DOHH2 (cell line): ENCODE measurements at regions not wholly inside any gene's neighbourhood (a gene's known extent, or its start where the extent isn't known, plus 50 kb on each side); places are given as distances from the start of the nearest gene placed in this dataset.
"Not testable (repeated sequence)": the region's sequence is repeated elsewhere in the genome, so short reads cannot be mapped to it uniquely, and the experiment has no call there.

Experiments used
- H3F3A ChIP-seq: fragments of 200-600 bp; sonication (generic), shearing (Covaris generic); 2 replicates; pipeline ENCODE4 v1.6.0; 2016; ENCODE audit warnings: antibody characterized with exemption, mild to moderate bottlenecking; ENCODE audit not compliant: control insufficient read depth, insufficient read depth
- H3K27ac ChIP-seq: fragments of 200-600 bp; sonication (generic); 2 replicates; pipeline ENCODE4 v1.5.1; 2014; ENCODE audit warnings: low read depth, mild to moderate bottlenecking, low read length, moderate library complexity
- H3K27me3 ChIP-seq: fragments of 200-600 bp; sonication (generic); 2 replicates; pipeline ENCODE4 v1.6.1; 2014; ENCODE audit warnings: mild to moderate bottlenecking, low read length, mixed read lengths; ENCODE audit not compliant: control insufficient read depth
- H3K36me3 ChIP-seq: fragments of 200-600 bp; sonication (generic); 2 replicates; pipeline ENCODE4 v1.6.1; 2014; ENCODE audit warnings: mild to moderate bottlenecking, low read length, moderate library complexity, mixed read lengths; ENCODE audit not compliant: control insufficient read depth
- H3K4me1 ChIP-seq: fragments of 200-600 bp; sonication (generic); 2 replicates; pipeline ENCODE4 v1.6.1; 2014; ENCODE audit warnings: mild to moderate bottlenecking, low read length, mixed read lengths; ENCODE audit not compliant: control insufficient read depth
- H3K4me2 ChIP-seq: fragments of 200-600 bp; sonication (generic); 2 replicates; pipeline ENCODE4 v1.6.0; 2014; ENCODE audit warnings: mild to moderate bottlenecking, low read length, moderate library complexity
- H3K4me3 ChIP-seq: fragments of 200-600 bp; sonication (generic); 2 replicates; pipeline ENCODE4 v1.5.1; 2014; ENCODE audit warnings: mild to moderate bottlenecking, low read length, mixed read lengths
- H3K79me2 ChIP-seq: fragments of 200-600 bp; sonication (generic); 2 replicates; pipeline ENCODE4 v1.6.1; 2014; ENCODE audit warnings: mild to moderate bottlenecking, low read length, mixed read lengths; ENCODE audit not compliant: control insufficient read depth
- H3K9me2 ChIP-seq: fragments of 200-600 bp; sonication (generic); replicated peaks from 2 replicates; pipeline ENCODE4 v1.6.1; 2014; ENCODE audit warnings: mild to moderate bottlenecking, low read length, mixed read lengths; ENCODE audit not compliant: control insufficient read depth
- H3K9me3 ChIP-seq: fragments of 200-600 bp; sonication (generic); 2 replicates; pipeline ENCODE4 v1.6.1; 2014; ENCODE audit warnings: antibody characterized with exemption, low read length, mixed read lengths; ENCODE audit not compliant: control insufficient read depth, insufficient read depth
- H4K20me1 ChIP-seq: fragments of 200-600 bp; sonication (generic); 2 replicates; pipeline ENCODE4 v1.6.0; 2014; ENCODE audit warnings: low read depth, mild to moderate bottlenecking, antibody characterized with exemption, low read length, moderate library complexity; ENCODE audit not compliant: control insufficient read depth, insufficient read depth
- EZH2phosphoT487 ChIP-seq: fragments of 200-600 bp; sonication (generic); IDR thresholded peaks from 2 replicates; pipeline ENCODE4 v1.6.1; 2017; ENCODE audit warnings: borderline replicate concordance, mild to moderate bottlenecking, antibody characterized with exemption, low read length, moderate library complexity, mixed read lengths
- TF ChIP-seq, protein P1 (sequence below): fragments of 200-600 bp; sonication (generic); IDR thresholded peaks from one replicate; pipeline ENCODE4 v1.5.1; 2014; ENCODE audit warnings: antibody characterized with exemption, mild to moderate bottlenecking, low read depth, low read length; ENCODE audit not compliant: poor library complexity, severe bottlenecking

DNA sequence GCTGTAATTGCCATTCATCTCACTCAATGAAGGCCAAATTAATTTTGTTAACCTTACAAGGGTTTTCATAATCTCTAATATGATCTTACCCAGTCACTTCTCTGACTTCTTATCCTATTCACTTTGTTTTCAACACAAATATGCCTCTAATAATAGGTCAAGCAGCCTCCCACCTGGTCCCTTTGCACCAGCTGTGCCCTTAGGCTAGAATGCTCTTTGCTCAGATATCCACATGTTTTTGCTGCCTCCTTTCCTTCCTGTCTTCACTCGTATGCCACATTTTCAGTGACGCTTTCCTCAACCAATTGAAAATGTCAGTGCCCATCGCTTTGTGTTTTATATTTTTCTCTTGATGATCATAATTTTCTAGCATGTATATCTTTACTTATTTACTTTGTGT lies 106.4 kb upstream of the SYT10 start:
- Histone ChIP-seq H3F3A (no peaks in the 10 kb centered on the region), H3K27ac (no peak overlapping the region), H3K9me3 (no peaks in the 10 kb centered on the region; the same call in none of the 2 replicates), H3K36me3 (no peaks in the 10 kb centered on the region), H3K9me2 (no peaks in the 10 kb centered on the region), H3K79me2 (no peaks in the 10 kb centered on the region), H4K20me1 (no peaks in the 10 kb centered on the region), H3K4me1 (no peaks in the 10 kb centered on the region), H3K27me3 (no peaks in the 10 kb centered on the region), H3K4me3 (no peak overlapping the region), H3K4me2 (no peak overlapping the region)
- no peak for TF ChIP-seq EZH2phosphoT487
- TF ChIP-seq, protein P1, sequence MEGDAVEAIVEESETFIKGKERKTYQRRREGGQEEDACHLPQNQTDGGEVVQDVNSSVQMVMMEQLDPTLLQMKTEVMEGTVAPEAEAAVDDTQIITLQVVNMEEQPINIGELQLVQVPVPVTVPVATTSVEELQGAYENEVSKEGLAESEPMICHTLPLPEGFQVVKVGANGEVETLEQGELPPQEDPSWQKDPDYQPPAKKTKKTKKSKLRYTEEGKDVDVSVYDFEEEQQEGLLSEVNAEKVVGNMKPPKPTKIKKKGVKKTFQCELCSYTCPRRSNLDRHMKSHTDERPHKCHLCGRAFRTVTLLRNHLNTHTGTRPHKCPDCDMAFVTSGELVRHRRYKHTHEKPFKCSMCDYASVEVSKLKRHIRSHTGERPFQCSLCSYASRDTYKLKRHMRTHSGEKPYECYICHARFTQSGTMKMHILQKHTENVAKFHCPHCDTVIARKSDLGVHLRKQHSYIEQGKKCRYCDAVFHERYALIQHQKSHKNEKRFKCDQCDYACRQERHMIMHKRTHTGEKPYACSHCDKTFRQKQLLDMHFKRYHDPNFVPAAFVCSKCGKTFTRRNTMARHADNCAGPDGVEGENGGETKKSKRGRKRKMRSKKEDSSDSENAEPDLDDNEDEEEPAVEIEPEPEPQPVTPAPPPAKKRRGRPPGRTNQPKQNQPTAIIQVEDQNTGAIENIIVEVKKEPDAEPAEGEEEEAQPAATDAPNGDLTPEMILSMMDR: no peak

- Histone ChIP-seq H3K9me3 (no peaks in the 10 kb centered on the region; the same call in 1 of the 2 replicates), H3K4me3 (no peak overlapping the region), H3K4me1 (no peaks in the 10 kb centered on the region), H3K79me2 (no peaks in the 10 kb centered on the region), H3K4me2 (no peak overlapping the region), H3K36me3 (no peaks in the 10 kb centered on the region), H3K27ac (no peak overlapping the region), H3K27me3 (no peaks in the 10 kb centered on the region), H3F3A (no peaks in the 10 kb centered on the region), H3K9me2 (no peaks in the 10 kb centered on the region), H4K20me1 (no peaks in the 10 kb centered on the region)
- TF ChIP-seq, protein P1: no peak
- TF ChIP-seq EZH2phosphoT487: no peak
Measured at GRCh38 chr12:33547084-33547483, 107.5 kb upstream of the SYT10 start.

GRCh38 chr12:33550214-33550613 lies 110.6 kb upstream of the SYT10 start:
- H3K27me3 ChIP-seq, H3K4me2 ChIP-seq, H3K36me3 ChIP-seq, H3K4me1 ChIP-seq, H4K20me1 ChIP-seq, H3K27ac ChIP-seq, H3K9me2 ChIP-seq, H3F3A ChIP-seq, H3K4me3 ChIP-seq, H3K9me3 ChIP-seq, H3K79me2 ChIP-seq: not testable (repeated sequence)

GRCh38 chr12:33551006-33551405 lies 111.4 kb upstream of the SYT10 start:
- Histone ChIP-seq H3K27me3 (no peaks in the 10 kb centered on the region), H3K4me2 (no peak overlapping the region), H4K20me1 (no peaks in the 10 kb centered on the region), H3K4me3 (no peak overlapping the region), H3K4me1 (no peaks in the 10 kb centered on the region), H3K9me2 (no peaks in the 10 kb centered on the region), H3K36me3 (no peaks in the 10 kb centered on the region), H3K79me2 (no peaks in the 10 kb centered on the region), H3K9me3 (no peaks in the 10 kb centered on the region; the same call in 1 of the 2 replicates), H3K27ac (no peak overlapping the region), H3F3A (no peaks in the 10 kb centered on the region)
- no peak for TF ChIP-seq EZH2phosphoT487
- TF ChIP-seq, protein P1: no peak
